CD14-positive monocyte (primary cell): ENCODE measurements at regions not wholly inside any gene's neighbourhood (a gene's known extent, or its start where the extent isn't known, plus 50 kb on each side); places are given as distances from the start of the nearest gene placed in this dataset.
"Not testable (repeated sequence)": the region's sequence is repeated elsewhere in the genome, so short reads cannot be mapped to it uniquely, and the experiment has no call there.

Source experiments
- DNase-seq, 3 donors: peaks; one replicate each; pipeline ENCODE4 v3.0.0-alpha.2; 2011 to 2022
- H2AFZ ChIP-seq: 2 replicates; pipeline ENCODE4 v1.6.0; 2012; ENCODE audit warnings: mild to moderate bottlenecking, low read depth, low read length, inconsistent platforms; ENCODE audit not compliant: insufficient read depth, poor library complexity, severe bottlenecking
- H3K27ac ChIP-seq, 2 donors: 1 replicate in 1 of 2; 2 replicates in 1 of 2; pipeline ENCODE4 v1.5.1; 2012 to 2013; ENCODE audit warnings: low read length in 2 of 2, control low read depth in 1 of 2, inconsistent platforms in 1 of 2, low read depth in 1 of 2, mild to moderate bottlenecking in 1 of 2
- H3K27me3 ChIP-seq, 2 donors: one replicate each; pipeline versions ENCODE4 v1.6.0 to v1.6.1; 2011 to 2013; ENCODE audit warnings: low read length in 2 of 2; ENCODE audit not compliant: control insufficient read depth in 2 of 2, insufficient read depth in 2 of 2
- H3K36me3 ChIP-seq, 2 donors: replicated peaks in 1 of 2; 1 replicate in 1 of 2; 2 replicates in 1 of 2; pipeline versions ENCODE4 v1.5.1 to v1.6.1; 2012 to 2013; ENCODE audit warnings: low read length in 2 of 2, control low read depth in 1 of 2, inconsistent platforms in 1 of 2, mild to moderate bottlenecking in 1 of 2; ENCODE audit not compliant: insufficient read depth in 2 of 2, control insufficient read depth in 1 of 2
- H3K4me1 ChIP-seq, 2 donors: 1 replicate in 1 of 2; 2 replicates in 1 of 2; pipeline versions ENCODE4 v1.5.1 to v1.6.1; 2012 to 2013; ENCODE audit warnings: low read length in 2 of 2, control low read depth in 1 of 2, inconsistent platforms in 1 of 2, mild to moderate bottlenecking in 1 of 2, moderate library complexity in 1 of 2; ENCODE audit not compliant: insufficient read depth in 2 of 2, control insufficient read depth in 1 of 2
- H3K4me2 ChIP-seq: replicated peaks from 2 replicates; pipeline ENCODE3; 2012; ENCODE audit warnings: low read length, moderate library complexity, mild to moderate bottlenecking; ENCODE audit not compliant: poor library complexity, severe bottlenecking; ENCODE audit errors: extremely low read depth
- H3K4me3 ChIP-seq, 3 experiments: fragments of 200-600 bp in 1 of 3; sonication (generic) in 1 of 3; replicated peaks in 1 of 3; 1 replicate in 2 of 3; 2 replicates in 1 of 3; pipeline ENCODE4 v1.5.1; 2011 to 2013; ENCODE audit warnings: low read length in 3 of 3, mild to moderate bottlenecking in 3 of 3, control low read depth in 2 of 3, low read depth in 2 of 3, inconsistent platforms in 1 of 3, moderate library complexity in 1 of 3
- H3K79me2 ChIP-seq: 2 replicates; pipeline ENCODE4 v1.6.0; 2012; ENCODE audit warnings: mild to moderate bottlenecking, control low read depth, inconsistent platforms, low read length, moderate library complexity; ENCODE audit not compliant: insufficient read depth
- H3K9ac ChIP-seq: 2 replicates; pipeline ENCODE4 v1.6.0; 2017; ENCODE audit warnings: low read length, mild to moderate bottlenecking; ENCODE audit not compliant: insufficient read depth, poor library complexity, severe bottlenecking
- H3K9me3 ChIP-seq, 2 donors: replicated peaks in 1 of 2; 1 replicate in 1 of 2; 2 replicates in 1 of 2; pipeline versions ENCODE4 v1.5.1 to v1.6.1; 2012 to 2013; ENCODE audit warnings: low read length in 2 of 2, control low read depth in 1 of 2; ENCODE audit not compliant: control insufficient read depth in 1 of 2, insufficient read depth in 1 of 2
- H4K20me1 ChIP-seq: 2 replicates; pipeline ENCODE4 v1.6.0; 2012; ENCODE audit warnings: mild to moderate bottlenecking, low read length, control low read depth, moderate library complexity; ENCODE audit not compliant: insufficient read depth
- H3K27ac Mint-ChIP-seq, 7 donors: one replicate each; pipeline ENCODE4 v1.8.0; 2020; ENCODE audit warnings: mild to moderate bottlenecking in 7 of 7, mixed read lengths in 7 of 7, moderate library complexity in 6 of 7, inconsistent platforms in 2 of 7
- H3K27me3 Mint-ChIP-seq, 3 donors: one replicate each; pipeline ENCODE4 v1.8.0; 2021 to 2022; ENCODE audit warnings: low read depth in 3 of 3, mild to moderate bottlenecking in 3 of 3, mixed read lengths in 3 of 3, moderate library complexity in 3 of 3, inconsistent platforms in 1 of 3
- H3K36me3 Mint-ChIP-seq, 2 donors: one replicate each; pipeline ENCODE4 v1.8.0; 2020; ENCODE audit warnings: mixed read lengths in 2 of 2, inconsistent platforms in 1 of 2, mild to moderate bottlenecking in 1 of 2
- H3K4me1 Mint-ChIP-seq: one replicate; pipeline ENCODE4 v1.8.0; 2020; ENCODE audit warnings: mild to moderate bottlenecking, mixed read lengths
- H3K4me3 Mint-ChIP-seq, 2 donors: one replicate each; pipeline ENCODE4 v1.8.0; 2020; ENCODE audit warnings: mild to moderate bottlenecking in 2 of 2, mixed read lengths in 2 of 2, moderate library complexity in 1 of 2
- H3K9me3 Mint-ChIP-seq, 7 donors: one replicate each; pipeline ENCODE4 v1.8.0; 2020 to 2022; ENCODE audit warnings: mixed read lengths in 7 of 7, mild to moderate bottlenecking in 6 of 7, moderate library complexity in 6 of 7, inconsistent platforms in 2 of 7
- CTCF ChIP-seq: fragments of 200-600 bp; IDR thresholded peaks from one replicate; pipeline ENCODE4 v1.8.0; 2022; ENCODE audit warnings: antibody characterized with exemption, mild to moderate bottlenecking
- WGBS: methylation state at CpG from one replicate; pipeline ENCODE4 v1.1.5; 2013; ENCODE audit warnings: missing lambda C conversion rate; ENCODE audit not compliant: insufficient coverage; 5-methylcytosine and 5-hydroxymethylcytosine counted together
- intact Hi-C, 2 donors: fragments of 100-400 bp; cut with micrococcal nuclease; formaldehyde crosslinking; loops; one replicate each; pipeline versions ENCODE4 v1.15.0 to v1.15.1; 2023

GRCh38 chr2:106336108-106336507 is 132.1 kb downstream of the RGPD3 start:
- Histone ChIP-seq H3K9ac (no peak overlapping the region), H4K20me1 (no peaks in the 10 kb centered on the region), H3K27me3 (no peaks in the 10 kb centered on the region), H3K4me1 (no peaks in the 10 kb centered on the region), H3K4me3 (no peak overlapping the region), H2AFZ (no peak overlapping the region), H3K36me3 (no peaks in the 10 kb centered on the region), H3K27ac (no peak overlapping the region), H3K9me3 (peaks cover 0 to 4% of the 10 kb centered on the region in 2 donors), H3K4me2 (no peak overlapping the region), H3K79me2 (no peaks in the 10 kb centered on the region)
- no peak for TF ChIP-seq CTCF
- H3K27me3 Mint-ChIP-seq: peaks cover 0 to 4% (median 0%) of the 10 kb centered on the region in 3 donors
- H3K9me3 Mint-ChIP-seq: peaks cover 0 to 8% (median 4%) of the 10 kb centered on the region in 7 donors
- WGBS: 100% methylated on average over 2 of the region's 4 CpGs
- no peaks in the 10 kb centered on the region for H3K36me3 Mint-ChIP-seq
- H3K4me3 Mint-ChIP-seq: no peak overlapping the region
- no peak for DNase-seq
- no peak overlapping the region for H3K27ac Mint-ChIP-seq
- H3K4me1 Mint-ChIP-seq: peaks cover 4% of the 10 kb centered on the region
- intact Hi-C loops: no loop called here

DNA sequence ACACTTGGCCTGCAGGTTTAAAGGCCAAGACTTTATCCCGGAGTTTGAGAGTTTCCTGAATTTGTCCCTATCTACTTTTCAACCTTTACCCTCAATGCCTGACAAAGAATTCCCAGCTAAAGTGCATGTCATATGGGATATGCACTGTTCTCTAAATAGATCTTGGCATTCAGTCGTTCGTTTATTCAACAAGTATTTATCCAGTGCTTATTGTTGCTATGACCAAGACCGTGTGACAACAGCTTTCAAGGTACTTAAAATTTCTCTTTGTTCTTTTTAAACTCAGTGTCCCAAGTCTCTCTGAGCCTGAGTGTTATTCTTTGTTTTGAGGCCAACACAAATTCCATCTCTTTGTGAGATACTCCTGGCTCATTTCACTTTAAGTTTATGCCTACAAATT is 133.4 kb downstream of the RGPD3 start:
- Histone ChIP-seq H3K79me2 (no peaks in the 10 kb centered on the region), H3K4me3 (no peak overlapping the region), H3K27ac (no peak overlapping the region), H3K9me3 (peaks cover 4% of the 10 kb centered on the region in 2 donors), H3K27me3 (no peaks in the 10 kb centered on the region), H2AFZ (no peak overlapping the region), H3K36me3 (no peaks in the 10 kb centered on the region), H4K20me1 (no peaks in the 10 kb centered on the region), H3K4me1 (peaks cover 0 to 3% of the 10 kb centered on the region in 2 donors), H3K4me2 (no peak overlapping the region), H3K9ac (no peak overlapping the region)
- H3K4me3 Mint-ChIP-seq: no peak overlapping the region
- DNase-seq: no peak
- H3K27ac Mint-ChIP-seq: no peak overlapping the region
- H3K9me3 Mint-ChIP-seq: peaks cover 9 to 21% (median 11%) of the 10 kb centered on the region in 7 donors
- intact Hi-C loops: no loop called here
- TF ChIP-seq CTCF: no peak
- H3K36me3 Mint-ChIP-seq: no peaks in the 10 kb centered on the region
- WGBS: 100% methylated on average over 4 of the region's 4 CpGs
- peaks cover 0 to 4% (median 0%) of the 10 kb centered on the region in 3 donors for H3K27me3 Mint-ChIP-seq
- H3K4me1 Mint-ChIP-seq: peaks cover 11% of the 10 kb centered on the region

DNA sequence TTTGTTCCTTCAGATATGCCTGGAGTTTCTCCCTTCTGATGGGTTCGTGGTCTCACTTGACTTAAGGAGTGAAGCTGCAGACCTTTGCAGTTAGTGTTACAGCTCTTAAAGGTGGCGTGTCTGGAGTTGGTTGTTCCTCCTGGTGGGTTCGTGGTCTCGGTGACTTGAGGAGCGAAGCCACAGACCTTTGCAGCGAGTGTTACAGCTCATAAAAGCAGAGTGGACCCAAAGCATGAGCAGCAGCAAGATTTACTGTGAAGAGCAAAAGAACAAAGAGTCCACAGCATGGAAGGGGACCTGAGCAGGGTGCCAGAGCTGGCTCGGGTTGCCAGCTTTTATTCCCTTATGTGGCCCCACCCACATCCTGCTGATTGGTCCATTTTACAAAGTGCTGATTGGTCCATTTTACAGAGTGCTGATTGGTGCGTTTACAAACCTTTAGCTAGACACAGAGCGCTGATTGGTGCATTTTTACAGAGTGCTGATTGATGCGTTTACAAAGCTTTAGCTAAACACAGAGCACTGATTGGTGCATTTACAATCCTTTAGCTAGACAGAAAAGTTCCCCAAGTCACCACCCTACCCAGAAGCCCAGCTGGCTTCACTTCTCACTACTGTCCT is 134.8 kb downstream of the RGPD3 start:
- H3K9me3 ChIP-seq, H4K20me1 ChIP-seq, H3K4me3 ChIP-seq, H3K79me2 ChIP-seq, H3K36me3 Mint-ChIP-seq, H3K4me3 Mint-ChIP-seq, H2AFZ ChIP-seq, H3K27ac ChIP-seq, H3K9ac ChIP-seq, H3K27me3 Mint-ChIP-seq, H3K4me2 ChIP-seq, H3K27ac Mint-ChIP-seq, DNase-seq, H3K27me3 ChIP-seq, H3K4me1 ChIP-seq, H3K36me3 ChIP-seq, intact Hi-C loops: not testable (repeated sequence)
- Mint-ChIP-seq H3K9me3 (peaks cover 12 to 24% (median 15%) of the 10 kb centered on the region in 7 donors), H3K4me1 (peaks cover 11% of the 10 kb centered on the region)
- 92% methylated on average over 8 of the region's 10 CpGs for WGBS
